GM12801 (cell line): ENCODE measurements at regions not wholly inside any gene's neighbourhood (a gene's known extent, or its start where the extent isn't known, plus 50 kb on each side); places are given as distances from the start of the nearest gene placed in this dataset.

Experiments
- CTCF ChIP-seq: IDR thresholded peaks from one replicate; pipeline ENCODE4 v1.5.1; 2011; ENCODE audit warnings: control low read depth; ENCODE audit not compliant: insufficient read length; ENCODE audit errors: extremely low read depth

GRCh38 chr16:52095471-52095870 lies 451.5 kb downstream of the TOX3 start:
- no peak for TF ChIP-seq CTCF

GRCh38 chr16:52092126-52092525 lies 454.8 kb downstream of the TOX3 start:
- no peak for TF ChIP-seq CTCF

- no peak for TF ChIP-seq CTCF
Observed at GRCh38 chr16:52090080-52090479, 456.9 kb downstream of the TOX3 start.

- TF ChIP-seq CTCF, result no peak
Observed at GRCh38 chr16:52089476-52089875, 457.5 kb downstream of the TOX3 start.

GRCh38 chr16:52086901-52087300 lies 460.0 kb downstream of the TOX3 start:
- no peak for TF ChIP-seq CTCF

- no peak for TF ChIP-seq CTCF
Observed at GRCh38 chr16:52078716-52079655, 468.0 kb downstream of the TOX3 start.

- no peak for TF ChIP-seq CTCF
Observed at GRCh38 chr16:52077607-52078006, 469.3 kb downstream of the TOX3 start.
